ELF-1 (cell line): ENCODE measurements at regions not wholly inside any gene's neighbourhood (a gene's known extent, or its start where the extent isn't known, plus 50 kb on each side); places are given as distances from the start of the nearest gene placed in this dataset.
A peak's percentile ranks its signal among the peaks of the same experiment; 100 is the strongest.

Experiments used
- DNase-seq: peaks from one replicate; pipeline ENCODE4 v3.0.0-alpha.2; 2016; ENCODE audit warnings: low read depth, low spot score

DNA sequence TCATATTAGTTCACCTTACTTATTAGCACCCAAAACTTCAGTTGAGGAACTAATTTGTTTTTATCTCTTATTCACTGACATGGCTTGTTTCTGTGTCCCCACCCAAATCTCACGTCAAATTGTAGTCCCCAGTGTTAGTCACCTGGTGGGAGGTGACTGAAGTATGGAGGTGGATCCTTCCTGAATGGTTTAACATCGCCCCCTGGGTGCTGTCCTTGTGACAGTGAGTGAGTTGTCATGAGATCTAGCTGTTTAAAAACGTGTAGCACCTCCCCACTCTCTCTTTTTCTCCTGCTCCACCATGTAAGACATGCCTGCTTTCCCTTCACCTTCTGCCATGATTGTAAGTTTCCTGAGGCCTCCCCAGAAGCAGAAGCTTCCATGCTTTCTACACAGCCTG, 75.0 kb upstream of the HECTD2 start:
- DNase-seq, result no peak

- no peak for DNase-seq
Observed at GRCh38 chr10:91339729-91340128, 70.4 kb upstream of the HECTD2 start.

GRCh38 chr10:91340613-91341362, 69.4 kb upstream of the HECTD2 start:
- DNase-seq, result no peak

- no peak for DNase-seq
Observed at GRCh38 chr10:91341686-91342085, 68.5 kb upstream of the HECTD2 start.

GRCh38 chr10:91343010-91343409, 67.1 kb upstream of the HECTD2 start:
- no peak for DNase-seq

GRCh38 chr10:91344117-91344856, 65.9 kb upstream of the HECTD2 start:
- peak; percentile 58 for DNase-seq

DNA sequence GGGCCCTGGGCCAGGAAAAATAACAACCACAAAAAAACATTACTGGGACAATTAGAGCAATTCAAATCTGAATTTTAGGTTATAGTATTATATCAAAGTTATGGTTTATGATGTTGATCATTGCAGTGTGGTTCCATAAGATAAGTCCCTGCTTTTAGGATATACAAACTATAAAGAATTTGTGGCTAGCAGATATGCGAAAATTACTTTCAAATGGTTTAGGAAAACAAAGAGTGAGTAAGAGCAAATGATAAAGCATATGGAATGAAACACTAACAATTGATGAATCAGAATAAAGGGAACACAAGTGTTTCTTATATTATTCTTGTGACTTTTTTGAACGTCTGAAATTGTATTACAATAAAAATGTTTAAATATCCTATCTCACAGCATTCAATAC, 64.4 kb upstream of the HECTD2 start:
- no peak for DNase-seq

- no peak for DNase-seq
Observed at GRCh38 chr10:91347529-91347928, 62.6 kb upstream of the HECTD2 start.

- peak; percentile 16 for DNase-seq
Observed at GRCh38 chr10:91349381-91349780, 60.8 kb upstream of the HECTD2 start.

- no peak for DNase-seq
Observed at GRCh38 chr10:91350651-91351081, 59.5 kb upstream of the HECTD2 start.

- no peak for DNase-seq
Observed at GRCh38 chr10:91352760-91353159, 57.4 kb upstream of the HECTD2 start.

DNA sequence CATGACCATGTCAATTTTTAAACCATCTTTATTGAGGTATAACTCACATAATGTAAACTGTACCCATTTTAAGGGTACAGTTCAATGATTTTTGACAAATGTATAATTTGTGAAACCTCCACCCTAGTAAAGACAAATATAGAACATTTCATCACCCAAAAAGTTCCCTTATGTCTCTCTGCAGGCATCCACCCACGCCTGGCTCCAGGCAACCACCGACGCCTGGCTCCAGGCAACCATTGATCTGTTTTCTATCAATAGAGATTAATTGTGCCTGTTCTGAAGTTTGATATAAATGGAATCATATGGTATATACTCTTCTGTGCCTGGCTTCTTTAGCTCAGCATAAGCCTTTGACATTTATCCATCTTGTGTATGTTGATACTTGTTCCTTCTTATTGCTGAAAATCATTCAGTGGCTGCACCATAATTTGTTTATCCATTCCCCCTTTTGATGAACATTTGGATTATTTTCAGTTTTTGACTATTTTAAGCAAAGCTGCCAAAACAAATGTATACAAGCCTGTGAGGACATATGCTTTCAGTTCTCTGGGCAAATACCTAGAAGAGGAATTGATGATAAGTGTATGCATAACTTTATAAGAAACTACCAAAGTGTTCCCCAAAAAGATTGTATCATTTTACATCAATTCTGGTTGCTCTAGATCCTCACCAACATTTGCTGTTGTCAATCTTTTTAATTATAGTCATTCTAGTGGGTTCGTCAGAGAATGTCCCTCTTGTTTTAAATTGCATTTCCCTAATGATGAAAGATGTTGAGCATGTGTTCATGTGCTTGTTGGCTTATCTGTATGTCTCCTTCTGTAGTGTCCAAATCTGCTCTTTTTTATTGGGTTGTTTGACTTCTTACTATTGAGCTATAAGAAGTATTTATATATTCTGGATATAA, 55.7 kb upstream of the HECTD2 start:
- no peak for DNase-seq

DNA sequence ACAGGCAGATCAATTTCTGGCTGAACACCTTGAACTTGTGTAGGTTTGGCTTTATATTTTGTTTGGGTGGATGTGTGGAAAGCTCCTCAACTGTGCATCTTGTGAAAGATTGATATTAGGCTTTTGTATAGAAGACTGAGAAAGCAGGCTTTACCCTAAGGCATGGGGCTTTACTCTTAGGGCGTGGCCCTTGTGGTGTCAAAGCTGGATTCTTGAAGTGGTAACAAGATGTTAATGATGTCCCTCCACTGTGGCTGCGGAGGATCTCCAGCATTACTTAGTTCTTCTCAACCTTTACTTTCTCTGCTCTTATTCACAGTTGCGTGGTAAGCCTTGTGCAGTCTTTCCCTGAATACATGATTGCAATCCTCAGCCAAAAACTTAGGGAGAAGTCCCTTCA, 54.1 kb upstream of the HECTD2 start:
- no peak for DNase-seq

GRCh38 chr10:91357497-91357896, 52.6 kb upstream of the HECTD2 start:
- DNase-seq, result no peak
